Glutamatergic neuron (in vitro differentiated cells): ENCODE measurements at regions not wholly inside any gene's neighbourhood (a gene's known extent, or its start where the extent isn't known, plus 50 kb on each side); places are given as distances from the start of the nearest gene placed in this dataset.

Experiments used
- DNase-seq: peaks from one replicate; pipeline ENCODE4 v3.0.0; 2022
- H3K27ac Mint-ChIP-seq: one replicate; pipeline ENCODE4 v1.8.0; 2020; ENCODE audit warnings: mild to moderate bottlenecking, mixed read lengths, inconsistent platforms; ENCODE audit not compliant: unreplicated experiment
- H3K27me3 Mint-ChIP-seq: one replicate; pipeline ENCODE4 v1.8.0; 2020; ENCODE audit warnings: mild to moderate bottlenecking, moderate library complexity, mixed read lengths, inconsistent platforms; ENCODE audit not compliant: unreplicated experiment
- H3K36me3 Mint-ChIP-seq: one replicate; pipeline ENCODE4 v1.8.0; 2020; ENCODE audit warnings: mild to moderate bottlenecking, mixed read lengths, inconsistent platforms; ENCODE audit not compliant: unreplicated experiment
- H3K4me1 Mint-ChIP-seq: one replicate; pipeline ENCODE4 v1.8.0; 2020; ENCODE audit warnings: mild to moderate bottlenecking, low read depth, mixed read lengths, inconsistent platforms; ENCODE audit not compliant: unreplicated experiment
- H3K4me3 Mint-ChIP-seq: one replicate; pipeline ENCODE4 v1.8.0; 2020; ENCODE audit warnings: mild to moderate bottlenecking, mixed read lengths, inconsistent platforms; ENCODE audit not compliant: unreplicated experiment
- H3K9me3 Mint-ChIP-seq: one replicate; pipeline ENCODE4 v1.8.0; 2020; ENCODE audit warnings: mild to moderate bottlenecking, moderate library complexity, mixed read lengths, inconsistent platforms; ENCODE audit not compliant: unreplicated experiment
- CTCF ChIP-seq: fragments of 200-600 bp; sonication (generic); IDR thresholded peaks from one replicate; pipeline ENCODE4 v1.5.0; 2021; ENCODE audit not compliant: partially characterized antibody, unreplicated experiment

GRCh38 chr7:113491305-113491704 lies 373.0 kb upstream of the SMIM30 start:
- Mint-ChIP-seq H3K4me3 (no peak overlapping the region), H3K36me3 (no peaks in the 10 kb centered on the region), H3K27ac (no peak overlapping the region), H3K27me3 (no peaks in the 10 kb centered on the region), H3K9me3 (no peaks in the 10 kb centered on the region), H3K4me1 (peaks cover 8% of the 10 kb centered on the region)
- no peak for TF ChIP-seq CTCF
- no peak for DNase-seq

- H3K27me3 Mint-ChIP-seq: no peaks in the 10 kb centered on the region
- no peaks in the 10 kb centered on the region for H3K36me3 Mint-ChIP-seq
- no peak for DNase-seq
- H3K4me3 Mint-ChIP-seq: no peak overlapping the region
- TF ChIP-seq CTCF: no peak
- H3K4me1 Mint-ChIP-seq: peaks cover 8% of the 10 kb centered on the region
- no peaks in the 10 kb centered on the region for H3K9me3 Mint-ChIP-seq
- no peak overlapping the region for H3K27ac Mint-ChIP-seq
Measured at GRCh38 chr7:113487925-113488731, 369.8 kb upstream of the SMIM30 start.

- no peaks in the 10 kb centered on the region for H3K9me3 Mint-ChIP-seq
- H3K4me1 Mint-ChIP-seq: peaks cover 8% of the 10 kb centered on the region
Measured at GRCh38 chr7:113486548-113486947, 368.2 kb upstream of the SMIM30 start.

GRCh38 chr7:113483657-113484056 lies 365.3 kb upstream of the SMIM30 start:
- Mint-ChIP-seq H3K27me3 (no peaks in the 10 kb centered on the region), H3K36me3 (no peaks in the 10 kb centered on the region), H3K27ac (no peak overlapping the region), H3K9me3 (no peaks in the 10 kb centered on the region), H3K4me1 (no peaks in the 10 kb centered on the region), H3K4me3 (no peak overlapping the region)
- TF ChIP-seq CTCF: no peak
- DNase-seq: no peak

More at GRCh38 chr7:113486548-113486947, 368.2 kb upstream of the SMIM30 start:
- no peak overlapping the region for H3K27ac Mint-ChIP-seq
- H3K36me3 Mint-ChIP-seq: no peaks in the 10 kb centered on the region
- no peaks in the 10 kb centered on the region for H3K27me3 Mint-ChIP-seq
- no peak overlapping the region for H3K4me3 Mint-ChIP-seq
- TF ChIP-seq CTCF: no peak
- DNase-seq: no peak

GRCh38 chr7:113480537-113480936 lies 362.2 kb upstream of the SMIM30 start:
- H3K9me3 Mint-ChIP-seq: no peaks in the 10 kb centered on the region
- no peaks in the 10 kb centered on the region for H3K4me1 Mint-ChIP-seq
- no peak overlapping the region for H3K4me3 Mint-ChIP-seq
- no peak overlapping the region for H3K27ac Mint-ChIP-seq
- no peaks in the 10 kb centered on the region for H3K36me3 Mint-ChIP-seq
- no peaks in the 10 kb centered on the region for H3K27me3 Mint-ChIP-seq
- no peak for TF ChIP-seq CTCF
- DNase-seq: no peak
